SK-N-MC (cell line): ENCODE measurements at regions not wholly inside any gene's neighbourhood (a gene's known extent, or its start where the extent isn't known, plus 50 kb on each side); places are given as distances from the start of the nearest gene placed in this dataset.

Source experiments
- EZH2 ChIP-seq: fragments of 200-600 bp; sonication (generic); IDR thresholded peaks from one replicate; pipeline ENCODE4 v1.6.1; 2017; ENCODE audit warnings: antibody characterized with exemption
- FOXP2 ChIP-seq: optimal IDR thresholded peaks from 2 replicates; pipeline ENCODE3; 2011; ENCODE audit warnings: mild to moderate bottlenecking, moderate library complexity; ENCODE audit not compliant: insufficient read depth; ENCODE audit errors: extremely low read length, control extremely low read depth
- POLR2AphosphoS5 ChIP-seq: IDR thresholded peaks from 2 replicates; pipeline ENCODE4 v1.6.1; 2012; ENCODE audit warnings: mild to moderate bottlenecking, low read depth, low read length, borderline replicate concordance

GRCh38 chr3:71847794-71848193 is 62.8 kb upstream of the PROK2 start:
- no peak for TF ChIP-seq POLR2AphosphoS5
- no peak for TF ChIP-seq EZH2
- TF ChIP-seq FOXP2: no peak
